ENCODE measurements at regions not wholly inside any gene's neighbourhood (a gene's known extent, or its start where the extent isn't known, plus 50 kb on each side); places are given as distances from the start of the nearest gene placed in this dataset.
"Not testable (repeated sequence)": the region's sequence is repeated elsewhere in the genome, so short reads cannot be mapped to it uniquely, and the experiment has no call there.

GRCh38 chr20:11497545-11497944 lies 420.1 kb upstream of the BTBD3 start:
- no peak for DNase-seq

- no peak for DNase-seq
Observed at GRCh38 chr20:11499101-11499634, 418.5 kb upstream of the BTBD3 start.

GRCh38 chr20:11502061-11502460 lies 415.6 kb upstream of the BTBD3 start:
- no peak for DNase-seq

GRCh38 chr20:11502671-11503070 lies 415.0 kb upstream of the BTBD3 start:
- DNase-seq: no peak

- DNase-seq: no peak
Observed at GRCh38 chr20:11509776-11510175, 407.9 kb upstream of the BTBD3 start.

GRCh38 chr20:11511821-11512220 lies 405.9 kb upstream of the BTBD3 start:
- no peak for DNase-seq

GRCh38 chr20:11513241-11513745 lies 404.4 kb upstream of the BTBD3 start:
- DNase-seq: not testable (repeated sequence)

- DNase-seq: no peak
Observed at GRCh38 chr20:11516448-11516847, 401.2 kb upstream of the BTBD3 start.

- no peak for DNase-seq
Observed at GRCh38 chr20:11520596-11520995, 397.1 kb upstream of the BTBD3 start.

GRCh38 chr20:11521476-11522365 lies 396.0 kb upstream of the BTBD3 start:
- no peak for DNase-seq

GRCh38 chr20:11522366-11522741 lies 395.3 kb upstream of the BTBD3 start:
- DNase-seq: no peak

GRCh38 chr20:11529047-11529446 lies 388.6 kb upstream of the BTBD3 start:
- no peak for DNase-seq

GRCh38 chr20:11537032-11537431 lies 380.7 kb upstream of the BTBD3 start:
- no peak for DNase-seq

- DNase-seq: no peak
Observed at GRCh38 chr20:11539450-11539849, 378.2 kb upstream of the BTBD3 start.

- no peak for DNase-seq
Observed at GRCh38 chr20:11540558-11540957, 377.1 kb upstream of the BTBD3 start.

GRCh38 chr20:11542645-11543044 lies 375.0 kb upstream of the BTBD3 start:
- no peak for DNase-seq

GRCh38 chr20:11544029-11544678 lies 373.5 kb upstream of the BTBD3 start:
- peak; percentile 69 for DNase-seq

- no peak for DNase-seq
Observed at GRCh38 chr20:11546939-11547338, 370.8 kb upstream of the BTBD3 start.

- no peak for DNase-seq
Observed at GRCh38 chr20:11549172-11550103, 368.3 kb upstream of the BTBD3 start.

- DNase-seq: no peak
Observed at GRCh38 chr20:11550657-11551338, 366.9 kb upstream of the BTBD3 start.

GRCh38 chr20:11551479-11551878 lies 366.2 kb upstream of the BTBD3 start:
- DNase-seq: no peak

- DNase-seq: no peak
Observed at GRCh38 chr20:11553603-11554002, 364.1 kb upstream of the BTBD3 start.

Data from inflammatory macrophage treated with lipopolysaccharide for 4 hours (primary cell).